ENCODE measurements at regions not wholly inside any gene's neighbourhood (a gene's known extent, or its start where the extent isn't known, plus 50 kb on each side); places are given as distances from the start of the nearest gene placed in this dataset.

DNA sequence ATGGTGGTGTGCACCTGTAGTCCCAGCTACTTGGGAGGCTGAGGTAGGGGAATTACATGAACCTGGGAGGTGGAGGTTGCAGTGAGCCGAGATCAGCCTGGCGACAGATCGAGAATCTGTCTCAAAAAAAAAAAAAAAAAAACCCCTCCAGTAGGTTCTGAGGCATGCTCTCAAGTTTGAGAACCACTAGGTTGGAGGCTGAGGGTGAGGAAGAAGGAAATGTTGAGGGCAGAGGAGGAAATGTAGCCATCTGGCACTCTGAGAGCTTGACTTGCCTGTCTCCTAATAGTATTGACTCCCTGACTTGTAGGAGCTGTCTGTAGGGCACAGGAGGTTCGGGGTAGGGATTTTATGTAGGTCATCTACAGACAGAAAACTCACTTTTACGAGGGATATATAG, 204.6 kb downstream of the OPA1 start:
- TF ChIP-seq, protein P1, sequence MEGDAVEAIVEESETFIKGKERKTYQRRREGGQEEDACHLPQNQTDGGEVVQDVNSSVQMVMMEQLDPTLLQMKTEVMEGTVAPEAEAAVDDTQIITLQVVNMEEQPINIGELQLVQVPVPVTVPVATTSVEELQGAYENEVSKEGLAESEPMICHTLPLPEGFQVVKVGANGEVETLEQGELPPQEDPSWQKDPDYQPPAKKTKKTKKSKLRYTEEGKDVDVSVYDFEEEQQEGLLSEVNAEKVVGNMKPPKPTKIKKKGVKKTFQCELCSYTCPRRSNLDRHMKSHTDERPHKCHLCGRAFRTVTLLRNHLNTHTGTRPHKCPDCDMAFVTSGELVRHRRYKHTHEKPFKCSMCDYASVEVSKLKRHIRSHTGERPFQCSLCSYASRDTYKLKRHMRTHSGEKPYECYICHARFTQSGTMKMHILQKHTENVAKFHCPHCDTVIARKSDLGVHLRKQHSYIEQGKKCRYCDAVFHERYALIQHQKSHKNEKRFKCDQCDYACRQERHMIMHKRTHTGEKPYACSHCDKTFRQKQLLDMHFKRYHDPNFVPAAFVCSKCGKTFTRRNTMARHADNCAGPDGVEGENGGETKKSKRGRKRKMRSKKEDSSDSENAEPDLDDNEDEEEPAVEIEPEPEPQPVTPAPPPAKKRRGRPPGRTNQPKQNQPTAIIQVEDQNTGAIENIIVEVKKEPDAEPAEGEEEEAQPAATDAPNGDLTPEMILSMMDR (IDR thresholded peaks at IDR 0.05; ENCODE audit: poor library complexity, severe bottlenecking) = no peak
- TF ChIP-seq POLR2AphosphoS5 (IDR thresholded peaks at IDR 0.05) (no peak), EP300 (conservative IDR thresholded peaks at IDR 0.05; ENCODE audit: poor library complexity, severe bottlenecking) (no peak), EZH2 (IDR thresholded peaks at IDR 0.05; ENCODE audit: borderline replicate concordance, insufficient read depth, low read length, poor library complexity, severe bottlenecking) (no peak), TAF1 (IDR thresholded peaks at IDR 0.05; ENCODE audit: low read depth) (no peak)

Measured in neural cell (in vitro differentiated cells).